ENCODE measurements at regions not wholly inside any gene's neighbourhood (a gene's known extent, or its start where the extent isn't known, plus 50 kb on each side); places are given as distances from the start of the nearest gene placed in this dataset.

DNA sequence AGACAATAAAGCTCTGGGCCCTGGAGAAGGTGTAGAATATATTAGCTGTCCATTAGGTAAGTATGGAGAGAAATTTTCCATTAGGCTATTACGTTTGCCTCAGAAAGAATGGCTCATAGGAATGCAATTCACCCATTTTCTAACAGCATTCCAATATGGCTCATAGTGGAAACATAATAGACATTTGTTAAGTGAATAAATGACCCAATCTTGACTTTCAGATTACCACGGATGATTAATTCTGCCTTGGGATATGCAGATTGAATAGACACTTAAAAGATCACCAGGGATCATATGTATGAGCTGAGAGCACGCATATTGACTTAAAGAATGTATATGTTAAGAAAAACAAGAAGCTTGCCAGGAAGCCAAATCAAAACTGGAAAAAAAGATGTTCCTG, 209.1 kb upstream of the CDYL start:
- ATAC-seq (ENCODE audit: low FRiP score) (no peak), DNase-seq (ENCODE audit: low spot score) (no peak)
- TF ChIP-seq, protein P1, sequence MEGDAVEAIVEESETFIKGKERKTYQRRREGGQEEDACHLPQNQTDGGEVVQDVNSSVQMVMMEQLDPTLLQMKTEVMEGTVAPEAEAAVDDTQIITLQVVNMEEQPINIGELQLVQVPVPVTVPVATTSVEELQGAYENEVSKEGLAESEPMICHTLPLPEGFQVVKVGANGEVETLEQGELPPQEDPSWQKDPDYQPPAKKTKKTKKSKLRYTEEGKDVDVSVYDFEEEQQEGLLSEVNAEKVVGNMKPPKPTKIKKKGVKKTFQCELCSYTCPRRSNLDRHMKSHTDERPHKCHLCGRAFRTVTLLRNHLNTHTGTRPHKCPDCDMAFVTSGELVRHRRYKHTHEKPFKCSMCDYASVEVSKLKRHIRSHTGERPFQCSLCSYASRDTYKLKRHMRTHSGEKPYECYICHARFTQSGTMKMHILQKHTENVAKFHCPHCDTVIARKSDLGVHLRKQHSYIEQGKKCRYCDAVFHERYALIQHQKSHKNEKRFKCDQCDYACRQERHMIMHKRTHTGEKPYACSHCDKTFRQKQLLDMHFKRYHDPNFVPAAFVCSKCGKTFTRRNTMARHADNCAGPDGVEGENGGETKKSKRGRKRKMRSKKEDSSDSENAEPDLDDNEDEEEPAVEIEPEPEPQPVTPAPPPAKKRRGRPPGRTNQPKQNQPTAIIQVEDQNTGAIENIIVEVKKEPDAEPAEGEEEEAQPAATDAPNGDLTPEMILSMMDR (IDR thresholded peaks at IDR 0.05), result no peak

DNA sequence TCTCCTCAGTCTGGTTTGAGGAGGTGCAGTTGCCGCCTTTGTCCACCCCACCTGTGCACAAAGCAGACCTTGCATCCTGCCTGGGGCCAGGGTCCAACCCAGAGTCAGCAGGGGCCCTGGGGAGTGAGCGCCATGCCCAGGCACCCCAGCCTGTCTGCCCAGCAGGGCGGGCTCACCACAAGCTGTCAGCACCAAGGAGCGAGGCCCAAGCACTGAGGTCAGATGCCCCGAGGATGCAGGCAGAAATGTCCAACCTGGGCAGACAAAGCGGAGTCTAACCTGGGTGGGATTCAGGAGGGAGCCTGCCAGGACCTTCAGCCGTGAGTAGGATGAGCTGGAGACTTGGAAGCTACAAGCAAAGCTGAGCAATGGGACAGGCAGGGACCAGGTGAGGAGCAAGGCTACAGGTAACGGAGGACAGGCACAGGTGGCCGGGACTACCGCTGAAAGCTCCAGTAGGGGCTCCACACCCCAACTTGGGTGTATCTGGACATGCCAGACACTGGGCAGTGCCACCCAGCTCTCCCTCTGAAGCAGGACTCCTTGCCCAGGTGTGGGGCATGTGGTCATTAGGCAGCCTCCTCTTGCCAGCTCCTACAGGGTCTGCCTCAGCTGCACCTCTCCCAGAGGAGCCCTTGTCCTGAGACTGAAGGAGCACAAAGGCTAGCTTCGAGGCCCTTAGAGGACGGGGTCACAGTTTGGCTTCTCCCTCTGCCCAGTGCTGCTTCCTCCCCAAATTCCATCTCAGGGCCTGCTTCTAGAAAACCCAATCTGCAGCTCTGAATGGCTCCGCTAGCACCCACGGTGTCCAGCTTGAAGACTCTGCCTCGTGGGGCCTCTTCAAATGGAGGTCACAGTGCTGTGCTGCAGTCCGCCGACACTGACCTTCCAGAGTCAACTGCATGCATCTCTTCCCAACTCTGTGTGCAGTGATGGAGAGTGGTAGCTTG, 210.6 kb upstream of the CDYL start:
- TF ChIP-seq, protein P1 (IDR thresholded peaks at IDR 0.05), result no peak
- no peak for DNase-seq (ENCODE audit: low spot score)
- ATAC-seq (ENCODE audit: low FRiP score), result no peak

DNA sequence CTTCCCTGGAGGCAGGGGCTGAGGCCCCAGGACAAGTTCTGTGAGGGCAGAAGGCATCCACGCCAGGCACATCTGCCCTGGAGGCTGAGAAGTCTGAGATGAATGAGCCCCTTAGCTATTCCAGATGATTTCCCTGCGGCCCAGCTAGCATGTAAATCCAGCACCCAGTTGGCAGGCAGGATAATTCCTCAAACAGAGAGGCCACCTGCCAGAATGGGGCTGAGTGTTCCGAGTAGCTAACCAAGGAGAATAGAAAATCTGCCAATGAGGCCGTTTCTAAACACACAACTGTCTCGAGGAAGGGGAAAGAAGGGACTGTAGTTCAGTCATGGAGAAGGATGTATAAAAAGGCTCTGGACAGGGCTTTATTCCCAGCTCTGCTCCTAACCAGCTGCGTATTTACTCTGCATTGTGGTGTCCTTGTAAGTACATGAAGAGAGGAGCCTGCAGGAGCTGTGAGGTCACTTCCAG, 211.4 kb upstream of the CDYL start:
- TF ChIP-seq, protein P1 (IDR thresholded peaks at IDR 0.05), result no peak
- DNase-seq (ENCODE audit: low spot score), result no peak
- no peak for ATAC-seq (ENCODE audit: low FRiP score)

DNA sequence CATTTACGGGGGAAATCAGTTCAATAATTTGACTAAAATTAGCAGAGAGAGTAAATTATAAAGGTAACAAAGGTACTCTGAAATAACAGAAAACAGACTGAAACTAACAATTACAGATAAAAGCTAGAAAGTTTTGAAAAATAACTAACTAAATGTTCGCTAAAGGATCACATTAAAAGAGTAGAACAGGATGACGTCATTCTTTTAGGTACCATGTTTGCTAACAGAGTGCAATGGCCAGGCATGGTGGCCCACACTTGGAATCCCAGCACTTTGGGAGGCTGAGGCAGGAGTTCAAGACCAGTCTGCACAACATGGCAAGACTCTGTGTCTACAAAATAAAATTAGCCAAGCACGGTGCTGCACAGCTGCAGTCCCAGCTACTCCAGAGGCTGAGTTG, 212.3 kb upstream of the CDYL start:
- ATAC-seq (ENCODE audit: low FRiP score) (no peak), DNase-seq (ENCODE audit: low spot score) (no peak)
- TF ChIP-seq, protein P1 (IDR thresholded peaks at IDR 0.05), result no peak

DNA sequence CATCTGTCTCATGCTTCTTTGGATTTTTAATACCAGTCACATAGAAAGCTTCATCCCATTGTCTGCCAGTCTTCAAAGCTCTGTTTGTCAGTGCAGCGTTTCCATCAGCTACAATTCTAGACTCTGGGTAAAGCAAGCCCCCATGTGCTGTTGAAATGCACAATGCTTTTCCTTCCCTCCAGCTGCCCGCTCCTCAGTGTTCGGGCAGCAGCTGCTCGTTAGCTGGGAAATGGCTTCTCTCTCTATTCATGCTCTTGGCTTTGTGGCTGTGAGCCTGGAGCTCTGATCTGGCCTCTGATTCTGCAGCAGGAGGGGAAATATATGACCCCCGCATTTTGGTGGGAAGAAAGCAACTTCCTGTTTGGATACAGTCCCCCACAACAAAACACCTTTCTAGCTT, 213.0 kb upstream of the CDYL start:
- DNase-seq (ENCODE audit: low spot score) (no peak), ATAC-seq (ENCODE audit: low FRiP score) (no peak)
- TF ChIP-seq, protein P1 (IDR thresholded peaks at IDR 0.05), result no peak

DNA sequence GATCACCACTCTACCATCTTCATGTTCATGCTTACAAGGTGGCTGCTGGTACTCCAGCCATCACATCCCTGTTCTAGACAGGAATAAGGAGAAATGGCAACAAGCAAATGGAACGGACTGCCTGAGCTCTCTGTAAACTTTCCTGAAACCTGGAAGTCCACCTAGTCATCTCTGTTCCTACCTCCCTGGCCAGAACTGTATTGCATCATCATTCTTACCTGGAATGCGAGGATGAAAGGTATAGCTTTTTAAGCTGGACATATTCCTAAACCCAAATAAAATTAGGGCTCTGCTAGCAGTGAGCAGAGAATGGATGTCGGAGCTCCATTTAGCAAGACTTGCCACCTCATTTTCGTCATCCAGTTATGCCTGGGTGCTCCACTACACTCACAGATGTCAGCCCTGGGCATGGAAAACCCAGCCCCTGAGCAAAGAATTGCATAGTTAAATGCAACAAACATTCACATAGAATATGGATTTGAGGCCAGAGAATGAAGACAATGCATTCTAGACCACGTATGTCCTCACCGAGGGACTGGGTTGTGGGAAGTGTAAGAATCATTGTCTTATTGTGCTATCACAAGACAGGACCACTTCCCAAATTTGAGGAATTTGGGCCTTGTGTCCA, 214.3 kb upstream of the CDYL start:
- ATAC-seq (ENCODE audit: low FRiP score), result no peak
- TF ChIP-seq, protein P1 (IDR thresholded peaks at IDR 0.05), result no peak
- DNase-seq (ENCODE audit: low spot score), result no peak
